ENCODE measurements at regions not wholly inside any gene's neighbourhood (a gene's known extent, or its start where the extent isn't known, plus 50 kb on each side); places are given as distances from the start of the nearest gene placed in this dataset.

DNA sequence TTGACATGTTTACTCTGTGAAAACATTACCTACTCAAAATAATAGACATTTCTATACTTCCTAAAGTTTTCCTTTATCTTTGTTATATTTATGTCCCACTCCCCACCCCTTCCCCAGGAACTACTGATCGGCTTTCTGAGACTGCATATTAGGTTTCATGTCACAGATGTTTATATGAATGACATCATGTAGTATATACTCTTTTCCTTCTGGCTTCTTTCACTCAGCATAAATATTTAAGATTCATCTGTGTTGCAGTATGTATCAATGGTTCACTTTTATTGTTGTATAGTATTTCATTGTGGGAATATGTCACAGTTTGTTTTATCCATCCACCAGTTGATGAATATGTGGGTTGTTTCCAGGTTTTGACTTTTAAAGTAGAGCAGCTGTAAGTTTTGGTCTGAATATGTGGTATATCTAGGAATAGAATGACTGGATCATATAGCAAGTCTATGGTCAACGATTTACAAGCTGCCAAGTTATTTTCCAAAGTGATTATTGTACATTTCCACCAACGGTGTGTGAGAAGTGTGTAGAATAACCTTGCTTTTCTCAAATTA, 73.8 kb upstream of the CAV2 start:
- DNase-seq, result no peak

- no peak for DNase-seq
Measured at GRCh38 chr7:116426428-116427156, 72.9 kb upstream of the CAV2 start.

DNA sequence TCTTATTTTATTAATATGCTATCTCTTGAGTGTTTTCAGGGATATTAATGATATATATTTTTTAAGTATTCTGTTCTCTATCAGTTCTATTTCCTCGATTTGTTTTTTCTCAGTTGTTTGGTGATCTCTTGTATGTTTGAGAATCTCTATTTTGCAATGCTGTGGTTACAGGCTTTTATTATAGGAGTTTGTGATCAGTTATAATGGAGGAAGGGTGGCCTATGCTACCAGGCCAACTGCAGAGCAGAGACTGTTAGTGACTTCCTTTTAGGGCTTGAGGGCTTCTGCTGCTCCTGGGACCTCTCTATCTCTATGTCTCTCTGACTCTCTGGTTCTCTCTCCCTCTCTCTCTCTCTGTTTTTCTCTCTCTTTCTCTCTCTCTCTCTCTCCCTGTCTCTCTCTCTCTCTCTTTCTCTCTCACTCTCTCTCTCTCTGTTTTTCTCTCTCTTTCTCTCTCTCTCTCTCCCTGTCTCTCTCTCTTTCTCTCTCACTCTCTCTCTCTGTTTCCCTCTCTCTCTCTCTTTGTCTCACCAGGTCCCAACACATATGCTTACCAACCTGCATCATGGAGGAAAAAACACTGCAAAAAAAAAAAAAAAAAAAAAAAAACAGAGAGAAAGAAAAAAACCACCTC, 69.4 kb upstream of the CAV2 start:
- DNase-seq, result no peak

- DNase-seq, result no peak
Measured at GRCh38 chr7:116431787-116432526, 67.6 kb upstream of the CAV2 start.

GRCh38 chr7:116432527-116432916, 67.0 kb upstream of the CAV2 start:
- DNase-seq, result no peak

DNA sequence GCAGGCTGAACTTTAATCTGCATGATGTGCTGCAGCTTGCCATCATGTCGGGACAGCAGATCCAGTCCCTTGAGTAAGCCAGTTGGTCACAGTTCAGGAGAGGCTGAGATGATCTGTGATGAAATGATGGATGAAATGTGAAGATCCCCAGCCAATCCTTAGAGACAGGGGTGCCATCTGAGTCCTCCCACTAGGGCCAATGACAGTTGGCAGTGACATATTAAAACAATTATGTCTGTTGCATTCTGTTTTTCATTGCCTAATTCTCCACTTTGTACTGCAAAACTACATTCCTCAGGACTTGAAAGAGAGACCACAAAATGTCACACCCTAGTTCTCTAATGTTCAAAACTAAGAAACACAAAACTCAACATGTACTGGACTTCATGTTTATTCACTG, 66.3 kb upstream of the CAV2 start:
- DNase-seq, result no peak

DNA sequence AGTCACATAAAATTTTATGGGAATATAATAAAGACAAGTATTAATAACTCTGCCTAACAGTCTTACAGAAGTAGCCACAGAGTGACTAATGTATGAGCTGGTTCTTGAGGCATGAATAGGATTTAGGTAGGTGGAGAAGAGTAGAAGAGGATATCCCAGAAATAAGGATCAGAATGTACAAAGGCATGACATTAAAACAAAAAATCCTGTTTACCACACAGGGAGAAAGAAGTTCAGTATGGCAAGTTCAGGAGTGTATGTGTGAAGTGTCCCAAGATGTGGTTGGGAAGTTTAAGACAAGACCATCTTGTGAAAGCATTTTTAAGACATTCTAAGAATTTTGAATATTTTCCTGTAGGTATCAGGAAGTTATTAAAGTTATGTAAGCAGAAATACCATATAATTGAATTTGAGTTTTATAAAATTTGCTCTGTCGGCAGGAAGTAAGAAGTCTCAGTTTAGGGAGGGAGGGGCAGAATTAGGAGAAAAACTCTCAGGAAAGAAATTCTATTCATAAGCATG, 64.7 kb upstream of the CAV2 start:
- DNase-seq, result no peak

DNA sequence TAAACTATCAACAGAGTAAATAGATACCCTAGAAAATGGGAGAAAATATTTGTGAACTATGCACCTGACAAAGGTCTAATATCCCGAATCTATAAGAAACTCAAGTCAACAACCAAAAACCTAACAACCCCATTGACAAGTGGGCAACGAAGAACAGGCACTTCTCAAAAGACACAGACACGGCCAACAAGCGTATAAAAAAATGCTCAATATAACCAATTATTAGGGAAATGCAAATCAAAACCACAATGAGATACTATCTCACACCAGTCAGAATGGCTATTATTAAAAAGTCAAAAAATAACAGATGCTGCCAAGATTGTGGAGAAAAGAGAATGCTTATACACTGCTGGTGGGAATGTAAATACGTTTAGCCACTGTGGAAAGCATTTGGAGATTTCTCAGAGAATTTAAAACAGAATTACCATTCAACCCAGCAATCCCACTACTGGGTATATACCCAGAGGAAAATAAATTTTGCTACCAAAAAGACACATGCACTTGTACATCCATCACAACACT, 63.2 kb upstream of the CAV2 start:
- no peak for DNase-seq

DNA sequence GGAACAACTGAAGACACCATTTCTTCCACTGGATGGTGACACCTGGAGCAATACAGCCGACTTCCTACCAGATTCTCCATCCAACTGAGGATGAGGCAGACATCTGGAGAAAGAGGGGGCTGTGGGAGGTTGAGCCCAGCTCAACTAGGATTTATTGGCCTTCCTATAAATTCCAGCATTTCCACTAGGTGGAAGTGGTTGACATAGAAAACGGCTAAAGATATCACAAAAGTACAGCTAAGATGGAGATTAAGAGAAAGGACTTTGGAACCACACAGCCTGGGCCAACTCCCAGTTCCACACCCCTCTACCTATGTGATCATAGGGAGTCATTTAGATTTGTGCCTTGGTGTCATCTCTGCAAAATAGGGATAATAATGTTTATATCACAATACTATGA, 61.3 kb upstream of the CAV2 start:
- DNase-seq, result no peak

DNA sequence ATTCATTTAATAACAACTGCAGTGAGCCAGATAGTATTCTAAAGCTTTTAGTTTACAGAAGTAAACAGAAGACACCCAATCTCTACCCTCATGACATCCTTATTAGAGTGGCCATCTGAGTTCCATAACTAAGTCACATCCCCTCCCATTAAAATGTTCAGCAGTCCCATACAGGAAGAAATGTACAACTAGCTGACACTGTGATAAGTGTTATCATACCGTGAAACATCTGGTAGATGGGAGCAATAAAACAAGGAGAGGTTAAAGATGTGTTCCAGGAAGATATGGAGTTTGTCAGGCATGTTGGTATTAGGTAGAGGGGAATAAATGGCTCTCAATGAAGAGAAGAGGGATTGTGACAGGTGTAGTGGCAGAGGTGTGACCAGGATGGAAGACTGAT, 60.5 kb upstream of the CAV2 start:
- DNase-seq, result no peak

DNA sequence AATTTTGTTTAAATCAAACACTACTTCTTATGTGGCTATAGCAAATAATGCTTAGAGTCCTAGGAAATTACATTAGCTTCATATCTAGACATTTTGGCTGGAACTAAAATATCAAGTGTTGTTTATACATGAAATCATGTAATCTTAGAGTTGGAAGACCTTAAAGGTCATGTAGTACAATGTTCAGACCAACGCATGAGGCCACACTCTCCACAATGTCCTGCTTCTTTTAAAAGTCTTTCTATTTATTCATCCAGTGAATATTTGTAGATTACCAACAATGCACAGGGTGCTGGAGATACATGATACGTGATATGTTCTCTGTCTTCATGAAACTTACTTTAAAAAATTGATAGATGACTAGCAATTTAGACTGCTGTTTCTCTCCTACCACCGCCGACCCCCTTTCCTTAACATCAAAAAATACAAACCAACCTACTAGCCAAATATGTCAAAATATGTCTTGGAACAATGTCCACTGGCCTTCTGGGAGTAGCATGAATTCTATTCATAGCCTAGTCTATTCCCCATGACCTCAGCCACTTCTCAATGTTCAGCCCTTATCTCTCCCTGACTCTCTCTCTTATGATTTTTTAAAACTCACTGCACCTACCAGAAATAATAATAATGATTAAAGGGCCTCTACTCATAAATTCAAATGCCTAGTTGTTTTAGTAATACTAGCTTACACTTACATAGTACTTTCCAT, 59.5 kb upstream of the CAV2 start:
- DNase-seq, result no peak

GRCh38 chr7:116441534-116441933, 58.0 kb upstream of the CAV2 start:
- no peak for DNase-seq

- DNase-seq, result no peak
Measured at GRCh38 chr7:116443101-116443523, 56.4 kb upstream of the CAV2 start.

GRCh38 chr7:116443646-116444045, 55.9 kb upstream of the CAV2 start:
- no peak for DNase-seq

DNA sequence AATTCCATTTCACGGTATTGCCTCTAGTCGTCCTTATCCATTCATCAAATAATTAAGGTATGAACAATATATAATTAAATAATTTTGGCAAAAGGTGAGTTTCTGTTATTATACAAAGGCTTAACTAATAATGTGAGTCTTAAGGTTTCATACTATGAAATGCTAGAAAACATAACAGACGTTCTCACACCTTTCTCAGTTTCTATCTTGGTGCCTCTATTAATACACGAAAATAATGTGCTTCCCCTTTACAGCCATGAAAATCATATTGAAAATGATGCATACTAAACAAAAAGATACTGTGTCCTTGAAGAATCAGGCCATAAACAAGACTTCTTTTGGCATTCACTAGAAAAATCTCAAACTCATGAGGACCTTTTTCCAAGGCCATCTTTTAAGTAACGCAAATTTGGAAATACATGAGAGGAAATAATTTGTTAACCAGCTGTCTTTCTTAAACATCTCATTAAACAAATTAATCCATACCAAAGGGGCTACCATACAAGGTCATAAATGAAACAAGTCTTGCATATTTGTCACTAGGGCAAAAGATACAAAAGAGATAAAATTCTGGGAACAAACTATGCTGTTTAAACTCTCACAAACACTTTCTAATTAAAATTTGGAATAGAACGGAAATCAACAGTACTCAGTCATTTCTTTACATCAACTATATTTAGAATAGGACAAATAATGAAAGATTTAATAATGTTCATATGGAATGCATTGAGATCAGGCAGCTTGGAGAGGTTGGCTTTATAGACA, 53.9 kb upstream of the CAV2 start:
- no peak for DNase-seq

DNA sequence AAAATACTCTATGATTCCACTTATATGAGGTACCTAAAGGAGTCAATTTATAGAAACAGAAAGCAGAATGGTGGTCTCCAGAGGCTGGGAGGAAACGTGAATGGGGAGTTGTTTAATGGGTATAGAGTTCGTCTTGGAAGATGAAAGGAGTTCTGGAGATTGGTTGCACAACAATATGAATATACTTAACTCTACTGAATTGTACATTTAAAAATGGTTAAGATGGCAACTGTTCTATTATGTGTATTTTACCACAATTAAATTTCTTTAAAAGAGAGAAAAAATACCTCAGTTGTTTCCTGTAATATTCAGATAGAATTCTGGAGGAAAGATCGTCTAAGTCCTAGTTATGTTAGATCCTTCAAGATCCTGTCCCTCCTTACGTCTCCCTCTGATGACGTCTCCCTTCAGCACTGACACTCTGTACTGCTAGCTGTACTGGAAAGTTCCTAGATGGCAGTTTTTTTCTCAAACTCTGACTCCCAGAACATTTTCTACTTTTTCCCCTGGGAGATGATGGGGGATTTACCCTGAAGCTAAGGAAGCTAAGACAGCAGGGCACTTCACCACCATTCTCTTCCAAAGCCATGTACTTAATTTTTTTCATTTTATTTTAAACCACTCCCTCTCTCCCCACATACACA, 53.2 kb upstream of the CAV2 start:
- DNase-seq, result no peak

DNA sequence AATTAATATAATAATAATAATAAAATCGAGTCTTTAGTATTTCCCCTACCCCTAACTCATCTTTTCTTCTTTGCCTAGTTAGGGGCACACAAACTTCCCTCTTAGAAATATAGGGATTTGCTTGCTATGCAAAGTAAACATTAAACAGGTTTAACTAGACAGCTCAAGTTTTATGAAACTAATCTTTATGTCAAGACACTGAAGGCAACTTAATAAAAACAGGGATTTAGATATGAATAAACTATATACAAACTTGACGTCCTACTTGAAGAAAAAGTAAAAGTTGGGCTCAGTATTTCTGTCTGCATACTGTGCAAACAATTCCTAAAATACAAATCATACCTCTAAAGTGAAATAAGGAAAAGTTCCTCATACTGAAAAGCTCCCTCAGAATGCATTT, 52.1 kb upstream of the CAV2 start:
- no peak for DNase-seq

DNA sequence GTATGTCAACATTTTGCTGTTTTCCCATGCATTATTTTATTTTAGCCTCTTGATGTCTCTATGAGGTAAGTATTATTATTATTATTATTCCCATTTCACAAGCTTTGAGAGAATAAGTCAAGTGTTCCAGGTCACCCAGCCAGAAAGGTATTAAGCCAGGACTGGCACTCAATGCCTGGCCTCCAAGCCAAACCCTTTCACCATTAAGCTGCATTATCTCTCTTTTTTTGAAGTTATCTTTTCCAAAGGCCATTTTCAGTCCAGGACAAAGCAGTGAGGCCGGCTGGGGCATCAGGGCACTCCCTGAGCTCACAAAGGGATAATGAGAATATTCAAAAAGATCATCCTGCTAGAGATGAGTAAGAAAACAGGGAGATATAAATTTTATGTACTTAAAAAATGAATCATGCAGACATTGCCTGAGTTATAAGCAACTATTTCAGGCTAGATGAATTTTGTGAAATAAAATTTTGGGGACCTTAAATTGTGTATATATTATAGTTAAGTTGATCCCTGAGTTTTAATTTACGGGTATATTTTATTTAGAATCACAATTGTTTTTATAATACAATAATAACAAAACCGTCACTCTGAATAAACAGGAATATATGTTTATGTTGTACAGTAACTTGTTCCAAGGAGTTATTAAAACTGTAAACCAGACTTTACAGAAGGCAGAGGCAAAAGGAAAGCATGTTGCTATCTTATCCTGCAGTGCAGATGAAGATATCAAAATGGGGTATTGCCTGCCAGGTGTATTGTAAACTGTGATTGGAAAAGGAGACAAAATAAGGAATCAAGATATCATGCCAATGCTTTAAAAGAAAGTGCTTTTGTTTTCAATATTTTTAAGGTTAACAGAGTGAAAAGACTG, 51.3 kb upstream of the CAV2 start:
- DNase-seq, result no peak

DNA sequence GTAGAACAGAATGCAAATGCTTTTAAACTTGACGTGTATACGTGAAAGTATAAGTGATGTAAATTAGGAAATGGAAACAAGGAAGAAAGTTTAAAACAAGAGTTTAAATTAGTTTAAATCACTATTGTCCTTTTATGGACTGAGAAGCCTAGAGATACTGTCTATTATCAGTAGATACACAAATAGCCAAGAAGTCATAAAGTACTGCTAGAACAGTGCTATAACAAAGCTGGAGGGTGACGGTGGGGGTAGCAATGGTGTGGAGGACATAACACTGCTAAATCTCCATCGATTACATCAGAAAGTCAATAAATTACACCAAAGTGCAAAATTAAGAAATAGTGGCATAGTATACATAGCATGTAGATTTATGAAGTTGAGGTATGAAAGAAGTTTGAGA, 50.1 kb upstream of the CAV2 start:
- DNase-seq, result no peak

Data from activated CD4-positive, alpha-beta T cell treated with anti-CD3 and anti-CD28 coated beads, Interleukin-2, Interleukin-6, amounts not matched to agents 100 ng/mL and 50 ng/mL, durations not matched to agents 16 hours and 8 hours (primary cell).